HFF-Myc (cell line): ENCODE measurements at regions not wholly inside any gene's neighbourhood (a gene's known extent, or its start where the extent isn't known, plus 50 kb on each side); places are given as distances from the start of the nearest gene placed in this dataset.
"Not testable (repeated sequence)": the region's sequence is repeated elsewhere in the genome, so short reads cannot be mapped to it uniquely, and the experiment has no call there.

Source experiments
- DNase-seq: peaks from one replicate; pipeline ENCODE4 v3.0.0-alpha.2; 2011; ENCODE audit warnings: low read depth; ENCODE audit errors: extremely low read depth
- H3K4me3 ChIP-seq: replicated peaks from 2 replicates; pipeline ENCODE4 v1.5.1; 2011; ENCODE audit warnings: low read depth, mild to moderate bottlenecking, control low read depth, low read length
- TF ChIP-seq, protein P1 (sequence below): IDR thresholded peaks from 2 replicates; pipeline ENCODE4 v1.5.1; 2012; ENCODE audit warnings: mild to moderate bottlenecking, low read depth, low read length, control low read depth; ENCODE audit errors: missing control alignments

DNA sequence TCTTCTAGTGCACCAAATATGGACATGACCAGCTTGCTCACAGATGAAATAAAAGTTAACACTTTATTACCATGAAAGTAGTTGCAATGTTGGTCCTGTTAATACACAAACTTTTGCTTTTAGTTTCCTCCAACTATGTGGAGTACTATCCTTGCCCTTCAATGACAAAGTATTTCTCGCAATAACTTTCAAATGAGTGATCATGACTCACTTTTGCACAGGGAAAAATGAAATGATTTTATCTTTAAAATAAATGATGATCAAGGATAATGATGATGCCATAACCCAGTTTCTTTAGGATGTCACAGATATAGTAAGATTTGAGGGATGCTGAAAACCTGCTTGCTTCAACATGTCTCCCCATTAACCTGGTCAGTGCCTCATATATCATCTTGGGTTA lies 254.0 kb upstream of the KITLG start:
- no peak for DNase-seq
- H3K4me3 ChIP-seq = no peak overlapping the region
- TF ChIP-seq, protein P1, sequence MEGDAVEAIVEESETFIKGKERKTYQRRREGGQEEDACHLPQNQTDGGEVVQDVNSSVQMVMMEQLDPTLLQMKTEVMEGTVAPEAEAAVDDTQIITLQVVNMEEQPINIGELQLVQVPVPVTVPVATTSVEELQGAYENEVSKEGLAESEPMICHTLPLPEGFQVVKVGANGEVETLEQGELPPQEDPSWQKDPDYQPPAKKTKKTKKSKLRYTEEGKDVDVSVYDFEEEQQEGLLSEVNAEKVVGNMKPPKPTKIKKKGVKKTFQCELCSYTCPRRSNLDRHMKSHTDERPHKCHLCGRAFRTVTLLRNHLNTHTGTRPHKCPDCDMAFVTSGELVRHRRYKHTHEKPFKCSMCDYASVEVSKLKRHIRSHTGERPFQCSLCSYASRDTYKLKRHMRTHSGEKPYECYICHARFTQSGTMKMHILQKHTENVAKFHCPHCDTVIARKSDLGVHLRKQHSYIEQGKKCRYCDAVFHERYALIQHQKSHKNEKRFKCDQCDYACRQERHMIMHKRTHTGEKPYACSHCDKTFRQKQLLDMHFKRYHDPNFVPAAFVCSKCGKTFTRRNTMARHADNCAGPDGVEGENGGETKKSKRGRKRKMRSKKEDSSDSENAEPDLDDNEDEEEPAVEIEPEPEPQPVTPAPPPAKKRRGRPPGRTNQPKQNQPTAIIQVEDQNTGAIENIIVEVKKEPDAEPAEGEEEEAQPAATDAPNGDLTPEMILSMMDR = no peak

DNA sequence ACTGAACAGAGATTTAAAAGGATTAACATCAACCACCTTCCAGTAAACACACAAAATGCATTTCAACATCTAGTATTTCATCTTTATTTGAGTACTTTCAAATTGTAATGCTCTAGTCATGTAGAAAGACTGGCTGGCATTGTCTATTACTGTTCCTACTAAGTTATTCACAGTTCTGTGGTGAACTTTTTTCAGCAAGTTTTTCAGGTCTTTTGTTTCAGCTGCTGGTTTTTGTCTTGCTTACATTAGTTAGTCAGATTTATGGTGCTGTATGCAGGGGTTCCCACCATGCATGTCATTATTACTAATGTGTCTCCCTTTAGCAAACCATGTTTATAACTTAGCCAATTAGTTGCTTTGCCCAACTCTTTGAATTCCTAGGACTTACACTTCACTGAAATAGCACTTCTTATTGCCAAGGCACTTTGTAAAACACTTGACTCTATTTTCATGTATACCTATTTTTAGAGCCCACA lies 253.4 kb upstream of the KITLG start:
- TF ChIP-seq, protein P1 = no peak
- no peak overlapping the region for H3K4me3 ChIP-seq
- DNase-seq = no peak

DNA sequence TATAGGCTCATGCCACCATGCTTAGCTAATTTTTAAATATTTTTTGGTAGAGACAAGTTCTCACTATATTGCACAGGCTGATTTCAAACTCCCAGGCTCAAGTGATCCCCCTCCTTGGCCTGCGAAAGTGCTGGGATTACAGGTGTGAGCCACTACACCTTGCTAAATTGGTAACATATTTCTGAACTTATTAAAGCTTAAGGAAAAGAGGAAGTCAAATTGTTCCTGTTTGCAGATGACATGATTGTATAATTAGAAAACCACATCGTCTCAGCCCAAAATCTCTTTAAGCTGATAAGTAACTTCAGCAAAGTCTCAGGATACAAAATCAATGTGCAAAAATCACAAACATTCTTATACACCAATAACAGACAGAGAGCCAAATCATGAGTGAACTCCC lies 248.3 kb upstream of the KITLG start:
- DNase-seq, H3K4me3 ChIP-seq: not testable (repeated sequence)

DNA sequence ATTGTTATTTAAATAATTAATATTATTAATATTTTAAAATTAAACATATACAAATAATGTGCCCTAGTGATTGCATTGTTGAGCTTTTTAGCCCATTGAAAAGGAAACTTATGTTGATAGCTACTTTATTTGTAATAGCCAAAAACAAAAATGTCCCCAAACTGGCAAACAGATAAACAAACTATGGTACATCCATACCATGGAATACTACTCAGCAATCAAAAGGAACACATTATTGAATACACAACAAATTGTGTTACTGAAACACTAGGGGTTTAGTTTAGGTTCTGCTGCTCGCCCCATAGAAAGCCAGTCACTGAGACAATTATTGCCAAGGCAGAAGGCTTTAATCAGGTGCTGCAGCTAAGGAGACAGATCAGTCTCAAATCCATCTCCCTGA lies 239.7 kb upstream of the KITLG start:
- DNase-seq = no peak
- TF ChIP-seq, protein P1 = no peak
- no peak overlapping the region for H3K4me3 ChIP-seq

DNA sequence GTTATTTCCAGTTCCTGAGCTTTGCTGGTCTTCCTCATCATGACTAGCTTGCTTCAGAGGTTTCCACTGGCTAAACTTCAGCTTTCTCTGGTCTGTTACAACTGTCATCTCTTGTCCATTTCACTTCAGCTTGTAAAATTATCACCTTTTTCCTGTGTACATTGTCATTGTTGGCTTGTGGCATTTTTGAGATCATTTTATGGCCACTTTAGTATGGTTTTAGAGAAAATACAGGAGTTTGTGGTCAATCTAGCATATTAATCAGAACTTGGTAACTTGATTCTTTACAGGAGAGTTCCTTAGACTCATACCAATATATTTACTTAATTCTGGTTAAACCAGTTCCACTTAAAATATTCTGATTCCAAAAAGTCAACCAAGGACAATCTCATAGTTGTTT lies 235.9 kb upstream of the KITLG start:
- TF ChIP-seq, protein P1 = no peak
- H3K4me3 ChIP-seq = no peak overlapping the region
- DNase-seq = no peak

DNA sequence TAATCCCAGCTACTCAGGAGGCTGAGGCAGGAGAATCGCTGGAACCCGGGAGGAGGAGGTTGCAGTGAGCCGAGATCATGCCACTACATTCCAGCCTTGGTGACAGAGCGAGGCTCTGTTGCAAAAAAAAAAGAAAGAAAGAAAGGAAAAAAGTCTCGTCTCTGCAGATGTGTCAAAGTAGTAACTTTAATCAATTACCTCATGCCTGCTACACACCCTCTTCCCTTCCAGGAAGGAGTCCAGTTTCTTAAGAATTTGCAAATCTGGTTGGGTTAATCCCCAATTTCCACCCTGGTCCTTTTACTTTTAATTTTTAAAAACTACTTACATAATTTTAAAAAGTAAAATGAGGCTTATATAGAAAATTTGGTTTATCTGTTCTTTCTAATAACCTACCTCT lies 234.5 kb upstream of the KITLG start:
- no peak for DNase-seq
- TF ChIP-seq, protein P1 = no peak
- no peak overlapping the region for H3K4me3 ChIP-seq

DNA sequence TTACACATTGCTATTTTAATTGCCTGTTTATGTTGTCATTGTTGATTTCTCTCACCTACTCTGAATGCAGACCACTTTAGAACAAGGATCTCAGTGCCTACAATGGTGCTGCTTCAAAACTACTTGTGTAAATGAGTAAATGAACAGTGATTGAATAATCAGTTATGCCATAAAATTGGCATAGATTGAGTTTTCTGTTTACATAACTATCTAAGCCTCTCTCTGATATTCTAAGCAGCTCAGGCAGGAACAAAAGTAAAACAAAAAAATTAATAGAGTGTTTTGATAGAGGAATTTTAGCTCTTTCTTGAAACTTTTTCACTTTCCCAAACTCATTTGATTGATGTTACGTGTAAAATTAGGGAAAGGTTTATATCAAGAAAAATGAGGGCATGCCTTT lies 232.3 kb upstream of the KITLG start:
- H3K4me3 ChIP-seq = no peak overlapping the region
- no peak for DNase-seq
- TF ChIP-seq, protein P1 = no peak

DNA sequence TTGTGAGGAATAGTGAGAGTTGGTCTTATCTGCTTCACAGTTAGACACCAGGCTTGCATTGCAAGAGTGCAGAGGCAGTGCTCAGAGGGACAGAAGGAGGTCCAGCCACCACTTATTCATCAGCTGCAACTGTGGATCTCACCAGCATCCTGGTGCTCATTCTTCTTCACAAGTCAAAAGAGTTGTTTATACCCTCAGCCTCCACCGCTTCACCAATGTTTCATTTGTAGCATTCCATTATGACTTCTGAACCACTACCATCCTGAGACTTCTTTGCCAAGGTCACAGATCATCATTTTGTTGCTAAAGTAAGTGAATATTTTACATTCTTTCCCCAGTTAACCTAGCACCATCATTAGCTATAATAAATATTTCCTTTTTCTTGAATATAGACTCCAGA lies 230.5 kb upstream of the KITLG start:
- no peak for DNase-seq
- TF ChIP-seq, protein P1 = no peak
- no peak overlapping the region for H3K4me3 ChIP-seq

DNA sequence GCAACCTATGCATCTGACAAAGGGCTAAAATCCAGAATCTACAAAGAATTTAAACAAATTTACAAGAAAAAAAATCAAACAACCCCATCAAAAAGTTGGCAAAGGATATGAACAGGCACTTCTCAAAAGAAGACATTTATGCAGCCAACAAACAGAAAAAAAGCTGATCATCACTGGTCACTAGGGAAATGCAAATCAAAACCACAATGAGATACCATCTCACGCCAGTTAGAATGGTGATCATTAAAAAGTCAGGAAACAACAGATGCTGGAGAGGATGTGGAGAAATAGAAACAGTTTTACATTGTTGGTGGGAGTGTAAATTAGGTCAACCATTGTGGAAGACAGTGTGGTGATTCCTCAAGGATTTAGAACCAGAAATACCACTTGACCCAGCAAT lies 229.6 kb upstream of the KITLG start:
- H3K4me3 ChIP-seq, DNase-seq: not testable (repeated sequence)
